BLaER1 (cell line): ENCODE measurements at regions not wholly inside any gene's neighbourhood (a gene's known extent, or its start where the extent isn't known, plus 50 kb on each side); places are given as distances from the start of the nearest gene placed in this dataset.

Experiments
- H3K27ac ChIP-seq: shearing (Covaris generic); formaldehyde crosslinking; 2 replicates; pipeline ENCODE4 v1.8.1; 2022
- H3K27me3 ChIP-seq: shearing (Covaris generic); formaldehyde crosslinking; 2 replicates; pipeline ENCODE4 v1.8.1; 2022
- H3K36me3 ChIP-seq: shearing (Covaris generic); formaldehyde crosslinking; 2 replicates; pipeline ENCODE4 v1.8.1; 2022
- H3K4me1 ChIP-seq: shearing (Covaris generic); formaldehyde crosslinking; 2 replicates; pipeline ENCODE4 v1.8.1; 2022
- H3K4me2 ChIP-seq: shearing (Covaris generic); formaldehyde crosslinking; 2 replicates; pipeline ENCODE4 v1.8.1; 2022
- H3K4me3 ChIP-seq: shearing (Covaris generic); formaldehyde crosslinking; 2 replicates; pipeline ENCODE4 v1.8.1; 2022
- H3K9ac ChIP-seq: shearing (Covaris generic); formaldehyde crosslinking; 2 replicates; pipeline ENCODE4 v1.8.1; 2022
- H3K9me3 ChIP-seq: shearing (Covaris generic); formaldehyde crosslinking; 2 replicates; pipeline ENCODE4 v1.8.1; 2022
- H4K20me1 ChIP-seq: shearing (Covaris generic); formaldehyde crosslinking; 2 replicates; pipeline ENCODE4 v1.8.1; 2022
- Cebpa-rat ChIP-seq: shearing (Covaris generic); IDR thresholded peaks from 2 replicates; pipeline ENCODE4 v1.8.1; 2022

DNA sequence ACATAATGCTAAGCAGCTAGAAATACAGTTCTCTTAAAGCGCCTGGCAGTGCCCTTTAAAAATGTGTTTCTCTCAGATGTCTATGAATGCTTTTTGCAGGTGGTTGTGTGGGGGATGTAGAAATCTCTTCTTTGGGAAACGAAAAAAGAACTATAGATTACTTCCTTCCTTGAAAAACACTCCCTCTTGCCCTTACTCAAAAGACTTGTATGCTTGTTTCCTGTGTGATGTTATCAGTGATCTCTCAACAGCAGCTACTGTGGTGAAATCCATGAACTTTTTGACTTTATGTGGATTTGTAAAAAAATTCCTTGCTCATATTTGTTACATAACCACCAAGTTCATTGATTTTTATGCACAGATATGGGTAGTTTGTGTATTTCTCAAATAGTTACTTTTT, 916.5 kb downstream of the QKI start:
- TF ChIP-seq Cebpa-rat, result no peak
- H3K27me3 ChIP-seq, result no peaks in the 10 kb centered on the region
- no peaks in the 10 kb centered on the region for H3K4me1 ChIP-seq
- no peak overlapping the region for H3K4me2 ChIP-seq
- no peaks in the 10 kb centered on the region for H3K9me3 ChIP-seq
- H3K9ac ChIP-seq, result no peak overlapping the region
- H3K27ac ChIP-seq, result no peak overlapping the region
- no peak overlapping the region for H3K4me3 ChIP-seq
- H4K20me1 ChIP-seq, result no peaks in the 10 kb centered on the region
- no peaks in the 10 kb centered on the region for H3K36me3 ChIP-seq

- Histone ChIP-seq H3K36me3 (no peaks in the 10 kb centered on the region), H3K4me3 (no peak overlapping the region), H3K9ac (no peak overlapping the region), H3K27ac (no peak overlapping the region), H3K4me1 (no peaks in the 10 kb centered on the region), H3K4me2 (no peak overlapping the region), H4K20me1 (no peaks in the 10 kb centered on the region), H3K27me3 (no peaks in the 10 kb centered on the region), H3K9me3 (no peaks in the 10 kb centered on the region)
- TF ChIP-seq Cebpa-rat, result no peak
These were observed 910.6 kb downstream of the QKI start for GRCh38 chr6:164325168-164325567.

GRCh38 chr6:164322533-164322932, 908.0 kb downstream of the QKI start:
- Histone ChIP-seq H3K9ac (no peak overlapping the region), H3K9me3 (no peaks in the 10 kb centered on the region), H3K4me3 (no peak overlapping the region), H3K27me3 (no peaks in the 10 kb centered on the region), H3K27ac (no peak overlapping the region), H3K36me3 (no peaks in the 10 kb centered on the region), H4K20me1 (no peaks in the 10 kb centered on the region), H3K4me2 (no peak overlapping the region), H3K4me1 (no peaks in the 10 kb centered on the region)
- no peak for TF ChIP-seq Cebpa-rat

GRCh38 chr6:164321297-164321696, 906.8 kb downstream of the QKI start:
- Histone ChIP-seq H4K20me1 (no peaks in the 10 kb centered on the region), H3K27me3 (no peaks in the 10 kb centered on the region), H3K9ac (no peak overlapping the region), H3K9me3 (no peaks in the 10 kb centered on the region), H3K4me3 (no peak overlapping the region), H3K4me2 (no peak overlapping the region), H3K36me3 (no peaks in the 10 kb centered on the region), H3K4me1 (no peaks in the 10 kb centered on the region), H3K27ac (no peak overlapping the region)
- no peak for TF ChIP-seq Cebpa-rat

DNA sequence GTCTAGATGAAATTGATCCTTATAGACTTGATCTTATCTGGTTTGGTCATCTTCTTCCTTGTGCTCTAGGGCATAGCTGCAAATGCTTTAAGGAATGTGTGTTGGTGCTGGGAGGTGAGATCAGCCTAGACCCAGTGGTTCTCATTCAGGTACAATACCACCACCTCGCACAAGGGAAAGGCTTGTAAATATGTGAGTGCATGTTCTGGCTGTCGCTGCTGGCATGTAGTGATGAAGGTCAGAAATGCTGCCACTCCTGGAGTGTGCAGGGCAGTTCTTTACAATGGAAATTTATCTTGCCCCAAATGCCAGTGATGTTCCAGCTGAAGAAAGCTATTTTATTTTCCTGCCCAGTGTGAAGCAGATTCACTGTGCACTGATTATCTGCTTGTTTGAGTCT, 900.9 kb downstream of the QKI start:
- Histone ChIP-seq H3K36me3 (no peaks in the 10 kb centered on the region), H3K4me1 (no peaks in the 10 kb centered on the region), H3K4me3 (no peak overlapping the region), H3K4me2 (no peak overlapping the region), H3K9ac (no peak overlapping the region), H4K20me1 (no peaks in the 10 kb centered on the region), H3K27ac (no peak overlapping the region), H3K9me3 (no peaks in the 10 kb centered on the region), H3K27me3 (no peaks in the 10 kb centered on the region)
- TF ChIP-seq Cebpa-rat, result no peak

GRCh38 chr6:164308339-164308738, 893.8 kb downstream of the QKI start:
- no peaks in the 10 kb centered on the region for H3K27me3 ChIP-seq
- TF ChIP-seq Cebpa-rat, result no peak
- H3K4me3 ChIP-seq, result no peak overlapping the region
- no peaks in the 10 kb centered on the region for H3K4me1 ChIP-seq
- H3K4me2 ChIP-seq, result no peak overlapping the region
- H4K20me1 ChIP-seq, result no peaks in the 10 kb centered on the region
- no peak overlapping the region for H3K27ac ChIP-seq
- H3K36me3 ChIP-seq, result no peaks in the 10 kb centered on the region
- no peak overlapping the region for H3K9ac ChIP-seq
- H3K9me3 ChIP-seq, result peaks cover 7% of the 10 kb centered on the region

DNA sequence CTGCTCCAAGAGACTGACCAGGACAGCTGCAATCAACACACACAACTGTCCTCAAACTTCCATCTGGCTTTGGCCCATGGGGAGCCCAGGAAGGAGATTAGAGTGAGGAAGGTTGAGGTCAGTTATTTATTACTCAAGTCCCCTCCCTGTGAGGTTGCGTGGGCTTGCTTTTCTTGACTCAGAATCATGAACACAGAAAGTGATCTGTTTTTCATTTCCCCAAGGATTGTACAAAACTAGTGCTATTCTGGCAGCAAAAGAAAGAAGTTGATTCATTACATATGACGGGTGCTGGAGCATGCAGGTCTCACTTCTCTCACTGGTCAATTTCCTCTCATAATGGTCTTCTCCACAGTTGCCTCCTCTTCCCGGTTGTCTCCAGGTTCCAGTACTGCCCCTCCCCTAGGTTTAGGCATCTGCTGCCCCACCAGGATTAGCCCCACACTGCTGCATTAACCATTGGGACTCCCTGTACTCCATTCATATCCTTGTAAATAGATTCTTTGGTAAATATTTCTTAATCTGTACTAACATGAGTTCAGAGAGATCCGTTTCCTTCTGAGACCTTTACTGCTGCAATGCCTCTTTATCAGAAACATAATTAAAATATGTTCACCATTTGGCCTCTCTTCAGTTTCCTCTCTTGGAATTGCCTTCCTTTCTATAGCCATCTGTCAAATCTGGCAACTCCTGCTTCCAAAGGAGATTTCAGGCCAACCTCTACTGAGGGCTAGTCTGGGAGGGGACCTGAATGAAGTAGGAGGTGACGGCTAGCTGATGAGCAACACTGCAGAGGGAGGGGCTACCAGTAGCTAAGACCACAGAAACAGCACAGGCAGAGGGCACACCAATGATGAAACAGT, 888.8 kb downstream of the QKI start:
- Histone ChIP-seq H3K9me3 (no peaks in the 10 kb centered on the region), H3K4me2 (no peak overlapping the region), H3K4me3 (no peak overlapping the region), H3K36me3 (no peaks in the 10 kb centered on the region), H3K27me3 (no peaks in the 10 kb centered on the region), H3K27ac (no peak overlapping the region), H3K4me1 (no peaks in the 10 kb centered on the region), H4K20me1 (no peaks in the 10 kb centered on the region), H3K9ac (no peak overlapping the region)
- TF ChIP-seq Cebpa-rat, result no peak

DNA sequence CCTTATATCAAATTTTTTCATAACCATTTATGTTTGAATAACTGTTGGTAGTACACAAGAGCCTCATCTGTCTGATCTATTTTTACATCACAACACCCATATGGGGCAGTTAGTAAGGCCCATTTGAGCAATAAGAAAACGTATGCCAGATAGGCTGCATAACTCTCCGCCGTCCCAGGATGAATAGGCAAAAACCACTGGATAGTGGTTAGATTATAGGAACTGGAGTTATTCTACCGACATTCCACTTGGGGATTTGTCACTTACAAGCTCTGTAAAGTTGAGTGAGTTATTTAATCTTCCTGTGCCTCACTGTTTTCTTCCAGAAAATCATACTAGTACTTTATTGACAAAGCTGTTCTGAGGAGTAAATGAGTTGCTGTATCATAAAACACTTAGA, 881.9 kb downstream of the QKI start:
- Histone ChIP-seq H3K4me3 (no peak overlapping the region), H3K36me3 (no peaks in the 10 kb centered on the region), H3K9me3 (peaks cover 3% of the 10 kb centered on the region; the same call in 1 of the 2 replicates), H3K27ac (no peak overlapping the region), H3K9ac (no peak overlapping the region), H3K27me3 (no peaks in the 10 kb centered on the region), H3K4me2 (no peak overlapping the region), H4K20me1 (no peaks in the 10 kb centered on the region), H3K4me1 (no peaks in the 10 kb centered on the region)
- TF ChIP-seq Cebpa-rat, result no peak

DNA sequence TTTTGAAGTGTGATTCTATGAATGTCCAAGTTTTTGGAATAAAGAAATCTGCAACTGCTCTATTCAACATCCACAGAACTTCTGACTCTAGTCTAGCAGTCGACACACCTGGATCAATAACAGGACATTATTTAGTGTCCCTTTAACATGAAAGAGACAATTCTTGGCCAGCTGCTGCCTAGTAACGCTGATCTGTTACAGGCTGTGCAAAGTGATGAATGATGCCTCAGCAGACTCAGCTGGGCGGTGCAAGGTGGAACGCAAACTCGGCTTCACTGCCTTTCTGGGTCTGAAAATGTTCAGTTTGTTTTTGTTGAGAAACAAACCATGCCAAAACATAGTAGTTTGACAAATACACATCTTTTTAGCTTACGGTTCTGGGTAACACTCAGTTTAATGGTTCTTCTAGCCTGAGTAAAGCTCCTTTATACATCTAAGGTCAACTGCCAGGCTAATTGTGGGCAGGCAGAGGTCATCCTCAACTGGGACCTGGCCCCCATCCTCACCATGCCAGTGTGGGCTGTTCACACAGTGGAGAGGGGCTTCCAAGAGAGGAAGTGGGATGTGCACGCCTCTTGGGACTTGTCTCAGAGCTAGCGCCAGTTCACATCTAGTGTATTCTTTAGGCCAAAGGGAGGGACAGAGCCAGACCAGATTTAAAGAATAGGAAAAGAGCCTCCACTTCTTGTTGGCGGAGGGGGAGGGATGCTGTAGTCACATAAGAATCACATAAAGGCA, 879.7 kb downstream of the QKI start:
- Histone ChIP-seq H3K27ac (no peak overlapping the region), H3K4me1 (no peaks in the 10 kb centered on the region), H4K20me1 (no peaks in the 10 kb centered on the region), H3K4me3 (no peak overlapping the region), H3K27me3 (no peaks in the 10 kb centered on the region), H3K36me3 (no peaks in the 10 kb centered on the region), H3K4me2 (no peak overlapping the region), H3K9ac (no peak overlapping the region), H3K9me3 (peaks cover 9% of the 10 kb centered on the region; the same call in 1 of the 2 replicates)
- no peak for TF ChIP-seq Cebpa-rat

DNA sequence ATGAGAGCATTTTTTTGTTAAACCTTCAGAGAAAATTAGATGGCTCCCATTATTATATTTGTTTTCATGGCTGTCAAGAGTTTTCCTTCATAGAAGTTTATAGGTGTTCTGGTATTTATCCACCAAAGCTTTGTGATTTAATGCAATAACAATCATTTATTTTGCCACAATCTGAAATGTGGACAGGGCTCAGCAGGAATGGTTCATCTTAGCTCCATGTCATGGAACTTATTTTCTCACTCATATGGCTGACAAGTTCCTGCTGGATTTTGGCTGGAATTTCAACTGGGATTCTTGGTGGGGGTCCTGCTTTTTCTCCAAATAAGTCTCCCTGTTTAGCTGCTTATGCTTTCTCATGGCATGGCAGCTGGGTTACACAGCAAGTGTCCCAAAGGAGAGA, 876.7 kb downstream of the QKI start:
- no peak for TF ChIP-seq Cebpa-rat
- Histone ChIP-seq H4K20me1 (no peaks in the 10 kb centered on the region), H3K4me2 (no peak overlapping the region), H3K4me3 (no peak overlapping the region), H3K4me1 (0 out of 2 replicates have a peak, but pooled peaks cover under 1% of the 10 kb centered on the region), H3K9ac (no peak overlapping the region), H3K36me3 (no peaks in the 10 kb centered on the region), H3K27ac (no peak overlapping the region), H3K27me3 (no peaks in the 10 kb centered on the region), H3K9me3 (peaks cover 18% of the 10 kb centered on the region; the same call in 1 of the 2 replicates)
